ENCODE measurements at regions not wholly inside any gene's neighbourhood (a gene's known extent, or its start where the extent isn't known, plus 50 kb on each side); places are given as distances from the start of the nearest gene placed in this dataset.

DNA sequence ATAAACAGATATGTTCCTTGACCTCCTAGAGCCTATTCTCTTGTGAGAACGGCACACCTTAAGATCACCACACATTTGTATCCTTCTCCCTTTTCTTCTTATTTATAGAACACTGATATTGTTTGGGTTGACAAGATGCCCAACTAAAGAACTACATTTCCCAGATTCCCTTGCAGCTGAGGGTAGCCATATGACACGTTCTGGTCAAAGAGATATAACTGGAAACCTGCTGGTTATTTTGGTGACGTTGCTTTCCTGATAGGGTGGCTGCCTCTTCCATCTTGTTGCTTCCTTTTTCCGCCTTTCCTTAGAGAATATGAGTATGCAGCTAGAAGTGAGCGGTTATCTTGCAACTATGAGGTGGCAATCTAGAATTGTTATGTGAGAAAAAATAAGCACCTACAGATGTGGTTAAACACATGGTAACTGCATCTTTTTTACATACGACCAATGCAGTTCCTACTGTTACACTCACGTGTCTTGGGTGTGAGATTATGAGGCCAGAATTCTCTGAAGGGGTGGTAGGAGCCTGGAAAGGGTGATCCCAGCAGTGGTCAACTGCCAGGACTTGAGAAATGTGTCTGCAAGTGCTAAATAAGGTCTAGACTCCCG is 72.9 kb downstream of the SEC61B start:
- H3K4me1 ChIP-seq: no peaks in the 10 kb centered on the region
- no peak for DNase-seq
- H3K27me3 ChIP-seq (ENCODE audit: low read depth): no peaks in the 10 kb centered on the region
- no peak overlapping the region for H3K27ac ChIP-seq (replicated peaks)
- H3K9me3 ChIP-seq (replicated peaks): no peaks in the 10 kb centered on the region
- intact Hi-C loops (cut with micrococcal nuclease): no loop called here
- TF ChIP-seq, protein P1, sequence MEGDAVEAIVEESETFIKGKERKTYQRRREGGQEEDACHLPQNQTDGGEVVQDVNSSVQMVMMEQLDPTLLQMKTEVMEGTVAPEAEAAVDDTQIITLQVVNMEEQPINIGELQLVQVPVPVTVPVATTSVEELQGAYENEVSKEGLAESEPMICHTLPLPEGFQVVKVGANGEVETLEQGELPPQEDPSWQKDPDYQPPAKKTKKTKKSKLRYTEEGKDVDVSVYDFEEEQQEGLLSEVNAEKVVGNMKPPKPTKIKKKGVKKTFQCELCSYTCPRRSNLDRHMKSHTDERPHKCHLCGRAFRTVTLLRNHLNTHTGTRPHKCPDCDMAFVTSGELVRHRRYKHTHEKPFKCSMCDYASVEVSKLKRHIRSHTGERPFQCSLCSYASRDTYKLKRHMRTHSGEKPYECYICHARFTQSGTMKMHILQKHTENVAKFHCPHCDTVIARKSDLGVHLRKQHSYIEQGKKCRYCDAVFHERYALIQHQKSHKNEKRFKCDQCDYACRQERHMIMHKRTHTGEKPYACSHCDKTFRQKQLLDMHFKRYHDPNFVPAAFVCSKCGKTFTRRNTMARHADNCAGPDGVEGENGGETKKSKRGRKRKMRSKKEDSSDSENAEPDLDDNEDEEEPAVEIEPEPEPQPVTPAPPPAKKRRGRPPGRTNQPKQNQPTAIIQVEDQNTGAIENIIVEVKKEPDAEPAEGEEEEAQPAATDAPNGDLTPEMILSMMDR (IDR thresholded peaks at IDR 0.05; ENCODE audit: borderline replicate concordance): no peak
- H3K4me3 ChIP-seq: no peak overlapping the region
- H3K36me3 ChIP-seq: no peaks in the 10 kb centered on the region

DNA sequence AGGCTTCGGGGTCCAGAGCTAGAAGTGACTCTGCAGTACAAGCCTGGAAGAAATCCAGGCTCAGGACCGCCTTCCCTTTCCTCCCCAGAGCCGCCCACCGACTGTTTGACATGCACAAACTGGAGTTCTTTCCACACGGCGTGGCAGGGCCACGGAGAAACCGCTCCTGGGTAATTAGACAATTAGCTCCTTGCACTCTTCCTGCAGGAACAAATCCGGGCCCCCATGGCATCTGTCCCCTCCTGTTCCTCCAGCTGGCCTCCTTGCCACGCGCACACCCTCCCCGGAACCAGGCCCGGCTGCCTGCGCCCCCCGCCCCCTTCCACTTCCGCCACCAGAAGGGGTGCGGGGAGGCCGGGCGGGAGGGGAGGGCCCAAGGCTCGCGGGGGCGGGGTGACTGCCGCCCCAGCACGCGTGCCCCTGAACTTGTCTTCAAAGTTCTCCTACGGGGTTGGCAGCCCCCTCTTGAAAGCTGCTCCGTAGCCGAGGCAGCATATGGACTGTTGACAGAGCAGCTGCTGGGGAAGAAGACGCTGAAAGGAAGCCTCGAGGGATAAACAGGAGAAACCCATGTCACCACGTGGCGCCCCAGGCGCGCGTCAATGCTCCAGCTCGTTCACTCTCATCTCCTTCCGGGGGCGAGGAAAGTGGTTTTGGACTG is 74.3 kb downstream of the SEC61B start:
- Histone ChIP-seq H3K4me1 (no peaks in the 10 kb centered on the region), H3K9me3 (replicated peaks) (no peaks in the 10 kb centered on the region), H3K27me3 (ENCODE audit: low read depth) (no peaks in the 10 kb centered on the region), H3K27ac (replicated peaks) (no peak overlapping the region), H3K4me3 (peak overlapping the region; percentile 56), H3K36me3 (no peaks in the 10 kb centered on the region)
- TF ChIP-seq, protein P1 (IDR thresholded peaks at IDR 0.05; ENCODE audit: borderline replicate concordance): no peak
- intact Hi-C loops (cut with micrococcal nuclease): no loop called here
- DNase-seq: peak; percentile 40

DNA sequence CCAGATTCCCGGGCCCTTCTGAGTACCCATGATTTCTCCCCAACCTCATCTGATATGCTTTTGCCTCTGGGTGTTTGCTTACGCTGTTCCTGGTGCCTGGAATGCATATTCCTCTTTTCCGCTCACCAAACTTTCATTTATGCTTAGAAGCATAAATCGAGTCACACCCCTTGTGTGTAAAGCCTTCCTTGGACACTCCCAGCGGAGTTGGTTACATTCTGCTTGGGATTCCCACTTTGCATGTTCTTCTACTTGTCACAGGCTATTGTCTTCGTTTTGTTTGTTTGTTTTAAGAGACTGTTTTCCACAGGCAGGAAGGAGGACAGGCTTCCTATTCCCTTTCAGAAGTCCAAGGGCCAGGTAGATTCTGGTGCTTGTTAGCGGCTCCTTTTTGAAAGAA is 76.5 kb downstream of the SEC61B start:
- Histone ChIP-seq H3K4me3 (no peak overlapping the region), H3K27me3 (ENCODE audit: low read depth) (no peaks in the 10 kb centered on the region), H3K36me3 (no peaks in the 10 kb centered on the region), H3K27ac (replicated peaks) (no peak overlapping the region), H3K9me3 (replicated peaks) (no peaks in the 10 kb centered on the region), H3K4me1 (no peaks in the 10 kb centered on the region)
- TF ChIP-seq, protein P1 (IDR thresholded peaks at IDR 0.05; ENCODE audit: borderline replicate concordance): no peak
- DNase-seq: no peak
- intact Hi-C loops (cut with micrococcal nuclease): no loop called here

DNA sequence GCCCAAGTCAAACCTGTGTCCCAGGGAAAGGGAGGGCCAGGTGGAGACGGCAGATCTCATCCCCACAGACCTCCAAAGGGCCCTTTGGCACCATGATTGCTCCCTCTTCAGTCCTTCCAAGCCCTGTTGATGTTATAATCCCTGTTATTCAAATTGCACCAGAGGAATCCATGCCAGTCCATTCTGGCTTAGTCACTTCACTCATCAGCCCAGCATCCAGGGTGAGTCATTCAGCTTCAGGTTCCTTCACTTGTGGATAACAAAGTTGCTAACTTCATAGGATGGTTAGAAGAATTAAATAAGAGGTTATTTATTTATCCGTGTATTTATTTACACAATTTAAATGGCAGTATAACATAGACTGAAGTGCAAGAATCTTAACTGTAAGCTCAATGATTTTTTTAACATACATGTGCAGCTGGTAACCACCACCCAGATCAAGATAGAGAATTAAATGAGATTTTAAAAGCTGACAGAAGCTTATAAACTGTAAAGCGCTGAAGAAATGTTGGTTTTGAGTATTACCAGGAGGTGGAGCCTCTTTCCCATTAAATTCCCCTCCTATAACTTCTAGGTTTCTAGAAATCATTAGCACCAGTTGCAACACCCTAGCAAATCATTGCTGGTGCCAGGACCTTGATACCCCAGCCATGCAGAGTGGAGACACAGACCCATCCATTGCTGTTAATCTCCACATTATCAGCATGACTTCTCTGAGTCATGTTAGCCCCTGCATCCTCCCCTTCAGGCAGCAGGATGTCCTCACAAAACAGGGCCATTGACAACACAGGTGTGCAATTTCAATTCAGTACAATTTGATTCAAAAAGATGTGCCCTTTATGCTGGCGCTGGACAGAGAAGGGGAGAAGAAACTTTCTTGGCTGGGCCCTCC is 77.4 kb downstream of the SEC61B start:
- Histone ChIP-seq H3K36me3 (no peaks in the 10 kb centered on the region), H3K27ac (replicated peaks) (no peak overlapping the region), H3K4me1 (no peaks in the 10 kb centered on the region), H3K9me3 (replicated peaks) (no peaks in the 10 kb centered on the region), H3K27me3 (ENCODE audit: low read depth) (no peaks in the 10 kb centered on the region), H3K4me3 (no peak overlapping the region)
- TF ChIP-seq, protein P1 (IDR thresholded peaks at IDR 0.05; ENCODE audit: borderline replicate concordance): peak; percentile 54
- intact Hi-C loops (cut with micrococcal nuclease): no loop called here
- no peak for DNase-seq

DNA sequence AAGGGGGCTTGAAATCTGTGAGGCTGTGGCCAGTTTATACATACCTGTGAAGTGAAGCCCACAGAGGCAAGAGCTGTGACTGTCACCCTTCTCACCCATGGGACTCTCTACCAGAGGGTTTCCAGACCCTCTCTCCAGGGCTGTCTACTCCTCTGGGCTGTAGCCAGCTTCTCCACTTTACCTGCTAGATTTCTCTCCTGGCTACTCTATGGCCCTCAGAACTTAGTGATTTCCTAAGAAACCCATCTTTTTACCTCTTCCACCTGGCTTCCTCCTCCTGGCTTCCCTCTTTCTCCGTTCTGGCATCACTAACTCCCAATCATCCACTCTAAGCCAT is 78.0 kb downstream of the SEC61B start:
- H3K4me3 ChIP-seq: no peak overlapping the region
- no peaks in the 10 kb centered on the region for H3K4me1 ChIP-seq
- H3K27ac ChIP-seq (replicated peaks): no peak overlapping the region
- no peak for DNase-seq
- H3K27me3 ChIP-seq (ENCODE audit: low read depth): no peaks in the 10 kb centered on the region
- H3K36me3 ChIP-seq: no peaks in the 10 kb centered on the region
- intact Hi-C loops (cut with micrococcal nuclease): no loop called here
- TF ChIP-seq, protein P1 (IDR thresholded peaks at IDR 0.05; ENCODE audit: borderline replicate concordance): no peak
- no peaks in the 10 kb centered on the region for H3K9me3 ChIP-seq (replicated peaks)

Measured in left ventricle myocardium inferior (tissue), 1 donor.